ENCODE measurements at regions not wholly inside any gene's neighbourhood (a gene's known extent, or its start where the extent isn't known, plus 50 kb on each side); places are given as distances from the start of the nearest gene placed in this dataset.

DNA sequence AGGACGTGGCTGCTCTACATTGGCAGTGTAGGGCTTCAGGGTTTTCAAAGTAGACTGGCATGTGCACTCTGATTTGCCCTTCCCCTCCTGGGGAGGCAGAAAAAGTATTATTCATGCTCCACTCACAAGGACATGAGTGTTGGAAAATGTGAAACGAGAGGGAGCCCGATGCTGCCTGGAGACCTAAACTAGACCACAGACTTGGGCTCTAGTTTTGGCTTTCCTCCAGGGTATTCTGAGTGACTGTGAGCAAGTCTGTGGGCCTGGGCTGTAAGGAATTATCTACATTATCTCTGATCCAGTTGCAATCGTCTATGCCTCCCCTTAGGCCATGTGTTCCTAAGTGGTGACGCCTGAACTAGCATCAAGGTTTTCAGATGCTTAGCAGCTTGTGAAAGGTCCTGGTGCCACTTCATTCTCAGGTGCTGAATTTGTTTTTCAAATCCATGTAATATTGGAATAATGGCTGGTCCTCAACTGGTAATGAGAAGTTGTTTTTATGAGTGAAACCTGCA, 55.0 kb downstream of the MRPL57 start:
- no peak for TF ChIP-seq POLR2A (IDR thresholded peaks at IDR 0.05; ENCODE audit: low read length)
- no peak for TF ChIP-seq GATA1 (IDR thresholded peaks at IDR 0.05; ENCODE audit: low read depth, low read length)
